Central memory CD8-positive, alpha-beta T cell (primary cell): ENCODE measurements at regions not wholly inside any gene's neighbourhood (a gene's known extent, or its start where the extent isn't known, plus 50 kb on each side); places are given as distances from the start of the nearest gene placed in this dataset.
"Not testable (repeated sequence)": the region's sequence is repeated elsewhere in the genome, so short reads cannot be mapped to it uniquely, and the experiment has no call there.

Source experiments
- ATAC-seq: fragments of 150-1000 bp; cut with Tn5 transposase; replicated peaks from 2 replicates; pipeline ENCODE4 v1.10.0; 2022; ENCODE audit warnings: mild to moderate bottlenecking, moderate FRiP score, moderate number of reproducible peaks; ENCODE audit not compliant: poor library complexity, severe bottlenecking; ENCODE audit errors: extremely low read depth
- DNase-seq, 2 donors: peaks; one replicate each; pipeline ENCODE4 v3.0.0; 2021; ENCODE audit warnings: low spot score in 2 of 2
- H3K27ac Mint-ChIP-seq: one replicate; pipeline ENCODE4 v1.8.0; 2022; ENCODE audit warnings: low read depth, mild to moderate bottlenecking, moderate library complexity, mixed read lengths
- H3K27me3 Mint-ChIP-seq: one replicate; pipeline ENCODE4 v1.8.0; 2022; ENCODE audit warnings: mixed read lengths
- H3K36me3 Mint-ChIP-seq: one replicate; pipeline ENCODE4 v1.8.0; 2022; ENCODE audit warnings: mild to moderate bottlenecking, moderate library complexity, mixed read lengths; ENCODE audit not compliant: insufficient read depth
- H3K4me1 Mint-ChIP-seq: one replicate; pipeline ENCODE4 v1.8.0; 2022; ENCODE audit warnings: mixed read lengths
- H3K4me3 Mint-ChIP-seq: one replicate; pipeline ENCODE4 v1.8.0; 2022; ENCODE audit warnings: mild to moderate bottlenecking, moderate library complexity, mixed read lengths
- H3K9me3 Mint-ChIP-seq: one replicate; pipeline ENCODE4 v1.8.0; 2022; ENCODE audit warnings: mixed read lengths

DNA sequence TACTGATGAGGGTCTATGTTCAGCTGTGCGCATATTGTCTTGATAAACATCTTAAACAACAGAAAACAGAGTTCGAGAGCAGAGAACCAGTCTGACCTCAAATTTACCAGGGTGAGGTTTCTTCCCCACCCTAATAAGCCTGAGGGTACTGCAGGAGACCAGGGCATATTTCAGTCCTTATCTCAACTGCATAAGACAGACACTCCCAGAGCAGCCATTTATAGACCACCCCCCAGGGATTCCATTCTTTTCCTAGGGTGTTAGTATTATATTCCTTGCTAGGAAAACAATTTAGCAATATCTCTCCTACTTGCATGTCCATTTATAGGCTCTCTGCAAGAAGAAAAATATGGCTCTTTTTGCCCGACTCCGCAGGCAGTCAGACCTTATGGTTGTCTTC, 89.5 kb upstream of the POMZP3 start:
- not testable (repeated sequence) for H3K4me1 Mint-ChIP-seq, H3K4me3 Mint-ChIP-seq, H3K27ac Mint-ChIP-seq, DNase-seq, H3K9me3 Mint-ChIP-seq, ATAC-seq, H3K36me3 Mint-ChIP-seq
- peaks cover 12% of the 10 kb centered on the region for H3K27me3 Mint-ChIP-seq

DNA sequence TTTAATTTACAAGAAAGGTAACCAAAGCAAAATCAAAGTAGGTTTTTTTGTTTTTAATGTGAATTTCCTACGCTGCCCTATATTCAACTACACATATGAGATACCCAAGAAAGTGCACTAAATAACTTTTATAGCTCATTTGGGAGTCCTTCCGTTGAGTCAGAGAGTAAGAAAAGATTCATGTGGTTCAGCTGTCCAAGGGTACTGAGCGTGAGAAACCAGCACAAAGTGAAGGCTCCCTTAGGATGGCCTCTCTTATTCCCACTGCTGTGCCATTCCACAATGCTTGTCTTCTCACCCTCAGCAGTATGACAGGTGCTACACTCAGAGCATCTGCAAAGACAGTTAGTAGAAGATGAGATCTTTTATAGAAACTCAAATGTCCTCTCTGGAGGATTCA, 85.8 kb upstream of the POMZP3 start:
- ATAC-seq, H3K9me3 Mint-ChIP-seq, H3K4me3 Mint-ChIP-seq, H3K27ac Mint-ChIP-seq, H3K4me1 Mint-ChIP-seq, DNase-seq, H3K27me3 Mint-ChIP-seq, H3K36me3 Mint-ChIP-seq: not testable (repeated sequence)

DNA sequence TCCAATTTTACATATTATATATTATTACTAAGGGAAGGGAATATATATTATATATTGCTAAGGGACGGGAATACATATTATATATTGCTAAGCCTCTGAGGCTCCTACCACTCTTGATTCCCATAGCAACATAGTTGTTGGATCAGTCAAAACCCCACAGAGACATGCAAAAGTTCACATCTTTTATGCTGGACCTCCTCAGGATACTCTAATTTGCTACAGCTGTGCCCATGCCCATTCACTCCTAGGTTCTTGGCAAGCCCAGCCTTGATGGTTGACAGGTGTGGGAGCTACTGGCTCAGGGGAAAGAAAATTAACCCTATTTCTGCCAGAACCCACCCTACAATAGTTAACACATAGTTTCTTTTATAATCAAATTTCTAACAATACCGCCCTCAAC, 84.6 kb upstream of the POMZP3 start:
- H3K4me1 Mint-ChIP-seq, DNase-seq, H3K36me3 Mint-ChIP-seq, H3K4me3 Mint-ChIP-seq, H3K27me3 Mint-ChIP-seq, H3K9me3 Mint-ChIP-seq, ATAC-seq, H3K27ac Mint-ChIP-seq: not testable (repeated sequence)

DNA sequence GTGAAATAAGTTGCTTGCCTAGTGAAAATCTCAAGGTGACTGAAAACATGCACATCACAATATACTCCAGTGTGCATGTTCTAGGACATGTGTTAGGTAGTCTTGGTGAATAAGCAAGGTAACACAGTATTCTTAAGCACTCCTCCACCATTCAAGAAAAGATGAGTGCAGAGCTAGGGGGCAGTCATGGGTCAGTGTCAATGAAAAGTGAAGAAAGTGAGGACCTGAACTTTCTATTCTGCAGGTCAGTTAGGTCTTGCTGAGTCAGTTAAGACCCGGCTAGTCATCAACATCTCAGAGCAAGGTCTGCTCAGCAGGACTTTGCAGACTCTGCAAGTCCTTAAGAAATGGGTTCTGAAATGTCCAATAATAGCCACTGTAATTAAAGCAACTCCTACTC, 82.6 kb upstream of the POMZP3 start:
- not testable (repeated sequence) for H3K27me3 Mint-ChIP-seq, H3K36me3 Mint-ChIP-seq, H3K27ac Mint-ChIP-seq, H3K9me3 Mint-ChIP-seq, ATAC-seq, H3K4me1 Mint-ChIP-seq, DNase-seq, H3K4me3 Mint-ChIP-seq

DNA sequence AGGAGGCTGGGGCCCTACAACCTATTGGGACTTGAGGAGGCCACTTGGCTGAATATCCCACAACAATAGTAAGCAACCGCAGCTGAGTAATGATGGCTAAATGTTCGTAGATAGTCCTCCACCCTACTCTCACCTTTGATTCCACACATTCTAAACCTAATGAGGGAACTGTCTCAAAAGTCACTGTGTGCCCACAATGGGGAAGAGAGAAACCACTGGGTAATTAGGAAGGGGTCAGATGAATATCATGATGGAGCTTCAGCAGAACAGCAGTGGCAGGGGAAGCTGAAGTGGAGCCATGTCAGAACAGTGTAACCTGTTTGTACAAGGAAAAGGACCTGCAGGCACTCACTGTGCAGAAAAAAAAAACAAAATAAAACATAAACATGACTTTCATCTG, 81.4 kb upstream of the POMZP3 start:
- ATAC-seq, H3K9me3 Mint-ChIP-seq, H3K4me1 Mint-ChIP-seq, H3K27me3 Mint-ChIP-seq, H3K4me3 Mint-ChIP-seq, H3K36me3 Mint-ChIP-seq, DNase-seq, H3K27ac Mint-ChIP-seq: not testable (repeated sequence)

DNA sequence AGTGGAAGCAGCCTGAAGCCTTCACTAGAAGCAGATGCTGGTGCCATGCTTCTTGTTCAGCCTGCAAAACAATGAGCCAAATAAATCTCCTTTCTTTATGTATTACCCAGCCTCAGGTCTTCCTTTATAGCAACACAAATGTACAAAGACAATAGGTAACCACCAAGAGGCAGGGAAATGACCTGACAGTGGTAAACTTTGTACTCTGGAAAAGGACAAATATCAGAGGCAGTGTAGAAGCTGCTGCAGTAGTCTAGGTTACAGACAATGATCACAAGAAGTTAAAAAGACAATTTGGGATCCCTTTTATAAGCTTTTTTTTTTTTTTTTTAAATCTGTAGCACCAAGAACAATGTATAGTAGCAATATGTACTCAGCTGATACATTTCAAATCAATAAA, 76.7 kb upstream of the POMZP3 start:
- H3K36me3 Mint-ChIP-seq, H3K27ac Mint-ChIP-seq, H3K4me3 Mint-ChIP-seq, H3K4me1 Mint-ChIP-seq, H3K9me3 Mint-ChIP-seq, ATAC-seq, H3K27me3 Mint-ChIP-seq, DNase-seq: not testable (repeated sequence)

DNA sequence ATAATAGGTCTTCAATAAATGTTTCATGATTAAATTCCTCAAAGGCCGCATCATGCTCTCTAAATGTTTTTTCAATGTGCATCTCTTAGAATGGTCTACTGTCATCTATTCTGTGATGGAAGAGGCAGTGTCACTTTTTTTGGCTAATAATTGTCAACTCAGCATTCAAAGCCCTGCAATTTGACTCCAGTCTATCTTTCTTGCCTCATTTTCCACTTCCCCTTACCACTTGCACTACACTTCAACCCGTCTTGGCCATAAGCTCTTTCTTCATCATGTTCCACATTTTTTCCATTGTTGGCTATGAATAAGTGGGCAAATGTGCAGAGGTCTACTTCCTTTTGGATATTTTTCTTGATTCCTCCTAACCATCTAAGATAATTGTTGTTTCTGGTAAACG, 59.2 kb upstream of the POMZP3 start:
- not testable (repeated sequence) for H3K4me3 Mint-ChIP-seq, ATAC-seq, H3K27ac Mint-ChIP-seq, DNase-seq, H3K36me3 Mint-ChIP-seq, H3K9me3 Mint-ChIP-seq, H3K27me3 Mint-ChIP-seq, H3K4me1 Mint-ChIP-seq

DNA sequence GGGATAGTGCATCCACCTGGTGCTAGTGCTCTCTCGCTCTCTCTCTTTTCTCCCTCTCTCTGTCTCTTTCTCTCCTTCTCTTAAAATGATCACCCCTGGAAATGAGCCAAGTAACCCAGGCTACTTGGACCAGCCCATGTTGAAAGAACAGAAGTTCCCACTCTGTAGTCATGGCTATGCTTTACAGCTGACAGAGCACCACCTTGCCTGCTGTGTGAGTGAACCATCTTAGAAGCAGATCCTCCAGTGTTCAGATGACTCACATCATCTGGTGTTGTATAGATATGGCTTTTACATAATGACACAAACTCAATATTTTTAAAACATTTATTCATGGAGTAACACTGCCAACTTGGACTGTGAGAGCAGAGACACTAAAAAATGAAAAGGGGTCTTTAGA, 57.7 kb upstream of the POMZP3 start:
- H3K4me3 Mint-ChIP-seq, H3K4me1 Mint-ChIP-seq, H3K27ac Mint-ChIP-seq, H3K9me3 Mint-ChIP-seq, H3K36me3 Mint-ChIP-seq, DNase-seq, ATAC-seq: not testable (repeated sequence)
- H3K27me3 Mint-ChIP-seq: peaks cover 12% of the 10 kb centered on the region

DNA sequence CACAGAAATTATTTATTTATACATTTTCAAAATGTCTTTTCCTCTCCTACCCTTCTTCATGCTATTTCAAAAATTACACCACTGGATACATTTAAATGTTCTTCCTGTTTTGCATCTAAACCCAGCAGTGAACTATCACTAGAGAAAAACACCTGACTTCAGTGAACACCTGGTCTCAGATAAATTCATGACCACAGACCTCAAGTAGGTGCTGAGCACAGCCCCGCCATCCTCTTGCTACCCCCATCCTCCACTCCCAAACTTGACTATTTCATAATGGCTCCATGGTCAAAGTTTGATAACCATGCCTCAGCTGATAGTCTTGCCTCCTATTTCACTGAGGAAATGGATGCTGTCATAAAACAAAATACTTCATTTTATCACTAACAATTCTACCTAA, 56.6 kb upstream of the POMZP3 start:
- DNase-seq, H3K27ac Mint-ChIP-seq, ATAC-seq, H3K36me3 Mint-ChIP-seq, H3K4me3 Mint-ChIP-seq, H3K9me3 Mint-ChIP-seq, H3K4me1 Mint-ChIP-seq: not testable (repeated sequence)
- peaks cover 23% of the 10 kb centered on the region for H3K27me3 Mint-ChIP-seq

DNA sequence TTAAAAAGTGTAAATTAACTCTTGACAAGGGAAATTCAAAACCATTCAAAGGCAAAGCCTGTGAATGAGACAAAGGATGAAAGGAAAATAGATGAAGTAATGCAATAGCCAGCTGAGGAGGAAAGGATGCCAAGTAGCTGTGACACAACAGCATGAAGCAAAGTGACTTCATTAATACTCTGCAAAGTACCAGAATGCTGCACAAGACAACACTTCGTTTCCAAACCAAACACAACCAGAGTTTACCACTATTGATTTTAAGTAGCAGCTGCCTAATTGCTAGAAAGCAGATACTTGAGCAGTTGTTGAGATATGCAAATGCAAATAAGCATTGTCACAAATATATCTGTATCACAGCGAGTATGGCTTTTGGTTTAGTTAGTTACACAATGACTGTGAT, 54.7 kb upstream of the POMZP3 start:
- not testable (repeated sequence) for H3K36me3 Mint-ChIP-seq, H3K4me3 Mint-ChIP-seq, H3K9me3 Mint-ChIP-seq, DNase-seq, ATAC-seq, H3K27ac Mint-ChIP-seq, H3K4me1 Mint-ChIP-seq
- peaks cover 42% of the 10 kb centered on the region for H3K27me3 Mint-ChIP-seq

DNA sequence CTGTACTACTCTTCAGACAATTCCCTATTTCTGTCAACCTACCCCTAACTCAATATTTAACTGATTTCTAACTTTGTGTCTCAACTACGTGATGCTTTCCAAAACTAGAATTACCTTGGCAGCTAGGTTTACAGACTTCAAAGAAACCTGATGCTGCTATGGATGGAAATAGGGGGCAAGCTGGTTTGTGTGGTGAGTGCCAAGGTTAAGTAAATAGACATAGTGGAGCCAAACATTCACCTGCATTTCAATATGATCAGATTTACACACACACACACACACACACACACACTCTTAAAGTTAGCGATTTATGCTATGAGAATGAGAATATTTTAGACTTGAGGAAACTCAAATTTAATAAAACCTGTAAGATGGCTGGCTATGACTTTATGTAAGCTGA, 52.1 kb upstream of the POMZP3 start:
- ATAC-seq, H3K36me3 Mint-ChIP-seq, H3K27ac Mint-ChIP-seq, DNase-seq, H3K4me3 Mint-ChIP-seq, H3K9me3 Mint-ChIP-seq, H3K4me1 Mint-ChIP-seq: not testable (repeated sequence)
- peaks cover 42% of the 10 kb centered on the region for H3K27me3 Mint-ChIP-seq

DNA sequence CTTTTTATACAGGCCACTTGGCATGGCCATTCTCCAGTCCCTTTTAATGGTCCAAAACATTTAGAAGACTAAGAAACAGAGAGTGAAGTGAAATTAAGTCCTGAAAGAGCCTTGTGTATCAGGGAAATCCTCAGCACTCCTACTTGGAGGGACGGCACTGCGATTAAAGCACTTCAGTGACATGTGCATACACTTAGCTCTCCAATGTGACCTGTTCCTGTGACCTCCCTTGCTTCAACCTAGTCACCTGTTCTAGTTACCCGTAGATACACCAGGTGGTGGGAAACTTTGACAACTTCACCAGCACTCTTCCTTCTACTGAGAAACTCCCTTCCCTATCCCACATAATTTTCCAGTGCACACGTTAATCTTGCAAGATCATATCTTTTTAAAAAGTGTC, 51.4 kb upstream of the POMZP3 start:
- ATAC-seq, H3K27ac Mint-ChIP-seq, DNase-seq, H3K4me1 Mint-ChIP-seq, H3K36me3 Mint-ChIP-seq, H3K9me3 Mint-ChIP-seq, H3K4me3 Mint-ChIP-seq: not testable (repeated sequence)
- peaks cover 42% of the 10 kb centered on the region for H3K27me3 Mint-ChIP-seq

DNA sequence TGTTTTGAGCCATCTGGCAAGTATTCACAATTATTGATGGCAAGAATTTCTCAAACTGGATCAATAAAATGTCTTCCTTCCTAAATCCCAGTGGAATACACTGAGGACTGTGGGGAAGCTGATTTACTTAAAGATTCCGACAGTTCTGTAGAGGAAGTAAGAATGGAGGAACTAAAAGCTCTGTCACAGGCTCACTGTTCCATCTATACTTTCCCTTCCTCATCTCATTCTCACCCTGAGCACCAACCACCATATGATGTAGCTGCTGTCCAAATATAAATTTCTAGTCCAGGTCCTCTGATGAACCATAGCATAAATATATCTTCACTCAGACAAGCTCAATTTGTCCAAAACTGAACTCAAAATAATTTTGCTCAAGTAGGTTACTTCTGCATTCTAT, 49.8 kb upstream of the POMZP3 start:
- peaks cover 50% of the 10 kb centered on the region for H3K27me3 Mint-ChIP-seq

More for the DNA sequence above, 49.8 kb upstream of the POMZP3 start:
- not testable (repeated sequence) for H3K36me3 Mint-ChIP-seq, H3K9me3 Mint-ChIP-seq, H3K27ac Mint-ChIP-seq, DNase-seq, ATAC-seq, H3K4me1 Mint-ChIP-seq, H3K4me3 Mint-ChIP-seq
